Uterus (tissue), 3 donors: ENCODE measurements at regions not wholly inside any gene's neighbourhood (a gene's known extent, or its start where the extent isn't known, plus 50 kb on each side); places are given as distances from the start of the nearest gene placed in this dataset.

ENCODE experiments used
- DNase-seq, 2 donors: peaks; one replicate each; pipeline ENCODE4 v3.0.0-alpha.2; 2019 to 2020
- H3K27ac ChIP-seq, 2 donors: fragments of 200-600 bp; sonication (generic); 1 replicate in 1 of 2; 2 replicates in 1 of 2; pipeline ENCODE4 v1.5.1; 2016 to 2018
- H3K27me3 ChIP-seq, 2 donors: fragments of 200-600 bp; sonication (generic); one replicate each; pipeline ENCODE4 v1.5.1; 2018 to 2019; ENCODE audit warnings: control low read depth in 1 of 2
- H3K36me3 ChIP-seq, 2 donors: fragments of 200-600 bp; sonication (generic); one replicate each; pipeline ENCODE4 v1.5.1; 2019; ENCODE audit warnings: control low read depth in 1 of 2
- H3K4me1 ChIP-seq, 2 donors: fragments of 200-600 bp; sonication (generic); one replicate each; pipeline ENCODE4 v1.5.1; 2018 to 2019; ENCODE audit warnings: control low read depth in 1 of 2
- H3K4me3 ChIP-seq, 2 donors: fragments of 200-600 bp; sonication (generic); 1 replicate in 1 of 2; 2 replicates in 1 of 2; pipeline ENCODE4 v1.5.1; 2018 to 2019; ENCODE audit warnings: mild to moderate bottlenecking in 1 of 2
- H3K9me3 ChIP-seq, 2 donors: fragments of 200-600 bp; sonication (generic); one replicate each; pipeline ENCODE4 v1.5.1; 2019; ENCODE audit warnings: control low read depth in 1 of 2
- POLR2A ChIP-seq, 2 donors: fragments of 450-650 bp; IDR thresholded peaks; one replicate each; pipeline ENCODE4 v1.6.1; 2016; ENCODE audit warnings: antibody characterized with exemption in 2 of 2, mild to moderate bottlenecking in 1 of 2, moderate library complexity in 1 of 2
- intact Hi-C: fragments of 100-400 bp; cut with DNase I; formaldehyde crosslinking; loops from one replicate; pipeline ENCODE4 v1.15.1; 2023; ENCODE audit warnings: low total_unique reads
- TF ChIP-seq, protein P1 (sequence below), 4 experiments: fragments of 200-600 bp in 2 of 4; fragments of 450-650 bp in 2 of 4; sonication (generic) in 2 of 4; IDR thresholded peaks; one replicate each; pipeline ENCODE4 v1.5.1; 2016 to 2019; ENCODE audit warnings: antibody characterized with exemption in 4 of 4, mild to moderate bottlenecking in 2 of 4, moderate library complexity in 1 of 4
- donor health status: DM: yes; HTN: yes; CAD: no.

DNA sequence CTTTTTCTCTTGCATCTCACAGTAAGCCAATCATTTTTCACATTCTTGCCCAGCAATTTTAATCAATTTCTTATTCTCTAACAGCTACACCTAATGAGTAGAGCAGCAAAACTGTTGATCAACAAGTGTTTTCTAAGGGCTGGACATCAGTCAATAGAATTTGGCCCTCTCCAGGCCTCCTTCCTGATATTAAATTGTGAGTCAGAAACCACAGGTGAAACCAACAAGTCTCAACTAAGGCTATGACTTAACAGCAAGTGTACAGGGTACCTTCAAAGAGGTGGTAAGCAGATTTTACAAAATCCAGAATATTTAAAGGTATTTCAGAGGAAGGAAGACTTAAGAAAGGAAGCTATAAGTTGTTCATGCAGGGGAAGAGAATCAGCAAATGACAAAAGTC lies 156.5 kb upstream of the ARHGAP24 start:
- H3K36me3 ChIP-seq: no peaks in the 10 kb centered on the region
- H3K4me3 ChIP-seq: no peak overlapping the region
- no peak for DNase-seq
- H3K9me3 ChIP-seq: no peaks in the 10 kb centered on the region
- no peaks in the 10 kb centered on the region for H3K4me1 ChIP-seq
- no peak overlapping the region for H3K27ac ChIP-seq
- TF ChIP-seq, protein P1, sequence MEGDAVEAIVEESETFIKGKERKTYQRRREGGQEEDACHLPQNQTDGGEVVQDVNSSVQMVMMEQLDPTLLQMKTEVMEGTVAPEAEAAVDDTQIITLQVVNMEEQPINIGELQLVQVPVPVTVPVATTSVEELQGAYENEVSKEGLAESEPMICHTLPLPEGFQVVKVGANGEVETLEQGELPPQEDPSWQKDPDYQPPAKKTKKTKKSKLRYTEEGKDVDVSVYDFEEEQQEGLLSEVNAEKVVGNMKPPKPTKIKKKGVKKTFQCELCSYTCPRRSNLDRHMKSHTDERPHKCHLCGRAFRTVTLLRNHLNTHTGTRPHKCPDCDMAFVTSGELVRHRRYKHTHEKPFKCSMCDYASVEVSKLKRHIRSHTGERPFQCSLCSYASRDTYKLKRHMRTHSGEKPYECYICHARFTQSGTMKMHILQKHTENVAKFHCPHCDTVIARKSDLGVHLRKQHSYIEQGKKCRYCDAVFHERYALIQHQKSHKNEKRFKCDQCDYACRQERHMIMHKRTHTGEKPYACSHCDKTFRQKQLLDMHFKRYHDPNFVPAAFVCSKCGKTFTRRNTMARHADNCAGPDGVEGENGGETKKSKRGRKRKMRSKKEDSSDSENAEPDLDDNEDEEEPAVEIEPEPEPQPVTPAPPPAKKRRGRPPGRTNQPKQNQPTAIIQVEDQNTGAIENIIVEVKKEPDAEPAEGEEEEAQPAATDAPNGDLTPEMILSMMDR (IDR thresholded peaks at IDR 0.05): no peak
- TF ChIP-seq POLR2A (IDR thresholded peaks at IDR 0.05): no peak
- intact Hi-C loops: no loop called here
- no peaks in the 10 kb centered on the region for H3K27me3 ChIP-seq

DNA sequence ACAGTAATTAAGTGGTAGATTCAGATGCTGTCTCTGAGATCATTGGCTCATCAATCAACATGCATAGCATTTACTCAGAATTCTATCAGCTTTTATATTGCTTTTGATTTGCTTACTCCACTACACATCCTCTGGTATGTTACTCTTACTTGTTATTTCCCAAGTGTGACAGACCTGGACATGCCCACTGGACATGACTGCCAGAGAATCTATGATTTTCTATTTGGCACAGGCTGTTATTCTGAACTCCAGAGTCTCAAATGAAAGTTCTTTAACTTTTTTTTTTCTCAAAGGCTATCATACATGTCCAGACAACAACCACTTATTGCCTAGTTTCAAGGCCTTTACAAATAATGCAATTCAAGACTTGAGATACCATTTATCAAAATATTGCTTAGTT lies 116.1 kb upstream of the ARHGAP24 start:
- no peak for DNase-seq
- Histone ChIP-seq H3K4me3 (no peak overlapping the region), H3K36me3 (no peaks in the 10 kb centered on the region), H3K9me3 (no peaks in the 10 kb centered on the region), H3K27ac (no peak overlapping the region), H3K27me3 (no peaks in the 10 kb centered on the region), H3K4me1 (no peaks in the 10 kb centered on the region)
- intact Hi-C loops: no loop called here
- TF ChIP-seq, protein P1 (IDR thresholded peaks at IDR 0.05): no peak
- TF ChIP-seq POLR2A (IDR thresholded peaks at IDR 0.05): no peak

DNA sequence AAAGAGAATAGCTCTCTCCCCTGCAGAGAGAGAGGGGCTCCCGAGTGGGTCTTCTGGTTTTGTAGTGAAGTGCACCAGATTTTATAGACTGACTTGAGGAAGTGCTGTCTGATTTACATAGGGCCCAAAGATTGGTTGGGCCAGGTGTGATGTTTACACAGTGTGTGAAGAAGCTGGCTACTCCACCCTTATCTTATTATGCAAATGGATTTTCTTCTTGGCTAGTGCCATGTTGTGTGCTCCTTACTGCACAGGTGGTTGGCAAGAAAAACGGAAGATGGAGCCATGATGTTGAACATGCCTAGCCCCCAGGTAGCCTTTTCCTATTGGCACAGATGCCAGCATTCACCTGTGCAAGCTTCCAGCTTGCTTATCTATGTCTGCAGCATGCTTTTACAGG lies 112.4 kb upstream of the ARHGAP24 start:
- H3K9me3 ChIP-seq: no peaks in the 10 kb centered on the region
- no peak overlapping the region for H3K27ac ChIP-seq
- TF ChIP-seq, protein P1 (IDR thresholded peaks at IDR 0.05): no peak
- no peak for TF ChIP-seq POLR2A (IDR thresholded peaks at IDR 0.05)
- H3K4me1 ChIP-seq: no peaks in the 10 kb centered on the region
- no peaks in the 10 kb centered on the region for H3K36me3 ChIP-seq
- intact Hi-C loops: no loop called here
- H3K27me3 ChIP-seq: no peaks in the 10 kb centered on the region
- no peak overlapping the region for H3K4me3 ChIP-seq
- no peak for DNase-seq

DNA sequence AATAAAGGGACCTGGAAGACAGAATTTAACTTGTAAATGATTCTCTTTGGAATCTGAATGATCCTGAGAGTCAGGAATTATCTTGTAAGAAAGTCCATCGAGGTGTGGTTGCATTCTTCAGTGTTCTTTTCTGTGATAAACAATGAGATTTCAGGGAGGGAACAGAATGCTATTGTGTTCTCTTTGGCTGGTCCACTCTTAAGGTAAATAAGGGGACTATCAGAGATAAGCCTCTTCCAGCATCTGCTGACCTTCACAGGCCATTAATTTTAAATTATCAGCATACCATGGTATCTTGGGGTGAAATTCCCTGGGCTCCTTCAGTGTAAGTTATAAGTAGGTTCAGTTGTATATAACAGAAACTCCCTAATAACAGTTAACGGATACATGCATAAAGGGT lies 107.1 kb upstream of the ARHGAP24 start:
- Histone ChIP-seq H3K4me1 (no peaks in the 10 kb centered on the region), H3K9me3 (no peaks in the 10 kb centered on the region), H3K27me3 (no peaks in the 10 kb centered on the region), H3K4me3 (no peak overlapping the region), H3K36me3 (no peaks in the 10 kb centered on the region), H3K27ac (no peak overlapping the region)
- intact Hi-C loops: no loop called here
- TF ChIP-seq, protein P1 (IDR thresholded peaks at IDR 0.05): no peak
- no peak for TF ChIP-seq POLR2A (IDR thresholded peaks at IDR 0.05)
- DNase-seq: no peak

DNA sequence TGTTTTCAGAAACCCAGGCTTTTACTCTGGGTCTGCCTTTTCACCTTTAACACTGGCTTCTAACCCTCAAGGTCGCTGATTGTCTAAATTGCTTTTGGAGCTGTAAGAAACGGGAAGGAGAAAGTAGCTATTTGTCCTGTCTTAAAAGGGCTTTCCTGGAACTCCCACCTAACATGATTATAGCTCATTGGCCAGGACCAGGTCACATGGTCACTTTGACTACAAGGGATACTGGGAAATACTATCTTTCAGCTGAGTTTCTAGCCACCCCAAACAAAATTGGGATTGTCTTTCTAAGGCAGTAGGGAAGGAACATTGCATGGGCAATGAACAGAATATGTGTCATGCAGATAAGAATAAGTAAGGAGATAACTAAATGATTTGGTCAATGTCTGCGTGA lies 106.7 kb upstream of the ARHGAP24 start:
- Histone ChIP-seq H3K27me3 (no peaks in the 10 kb centered on the region), H3K9me3 (no peaks in the 10 kb centered on the region), H3K27ac (no peak overlapping the region), H3K36me3 (no peaks in the 10 kb centered on the region), H3K4me1 (no peaks in the 10 kb centered on the region), H3K4me3 (no peak overlapping the region)
- TF ChIP-seq, protein P1 (IDR thresholded peaks at IDR 0.05): no peak
- no peak for TF ChIP-seq POLR2A (IDR thresholded peaks at IDR 0.05)
- intact Hi-C loops: no loop called here
- no peak for DNase-seq
